ENCODE measurements at regions not wholly inside any gene's neighbourhood (a gene's known extent, or its start where the extent isn't known, plus 50 kb on each side); places are given as distances from the start of the nearest gene placed in this dataset.
"Not testable (repeated sequence)": the region's sequence is repeated elsewhere in the genome, so short reads cannot be mapped to it uniquely, and the experiment has no call there.

GRCh38 chr17:30641428-30641827 lies 164.2 kb downstream of the GOSR1 start:
- H2AFZ ChIP-seq (ENCODE audit: low read depth, low read length, severe bottlenecking); H3K27ac ChIP-seq (ENCODE audit: low read depth, low read length); H3F3A ChIP-seq (ENCODE audit: insufficient read depth); H3K9me2 ChIP-seq (replicated peaks; ENCODE audit: insufficient read depth, low read length); H3K9me3 ChIP-seq (ENCODE audit: insufficient read depth, low read length); H3K36me3 ChIP-seq (ENCODE audit: low read length); H3K27me3 ChIP-seq (ENCODE audit: low read length); H3K4me3 ChIP-seq (ENCODE audit: insufficient read depth, low read length, poor library complexity, severe bottlenecking); H4K20me1 ChIP-seq (ENCODE audit: low read depth, low read length); H3K9ac ChIP-seq (ENCODE audit: low read length); H3K79me2 ChIP-seq (ENCODE audit: insufficient read depth, low read length); H3K4me2 ChIP-seq (ENCODE audit: low read depth, low read length, poor library complexity, severe bottlenecking): not testable (repeated sequence)

GRCh38 chr17:30639391-30639790 lies 162.2 kb downstream of the GOSR1 start:
- not testable (repeated sequence) for H3K9me2 ChIP-seq (replicated peaks; ENCODE audit: insufficient read depth, low read length); H3K79me2 ChIP-seq (ENCODE audit: insufficient read depth, low read length); H4K20me1 ChIP-seq (ENCODE audit: low read depth, low read length); H3K4me2 ChIP-seq (ENCODE audit: low read depth, low read length, poor library complexity, severe bottlenecking); H3F3A ChIP-seq (ENCODE audit: insufficient read depth); H3K9me3 ChIP-seq (ENCODE audit: insufficient read depth, low read length); H3K9ac ChIP-seq (ENCODE audit: low read length); H3K36me3 ChIP-seq (ENCODE audit: low read length); H3K4me3 ChIP-seq (ENCODE audit: insufficient read depth, low read length, poor library complexity, severe bottlenecking); H3K27ac ChIP-seq (ENCODE audit: low read depth, low read length); H3K27me3 ChIP-seq (ENCODE audit: low read length); H2AFZ ChIP-seq (ENCODE audit: low read depth, low read length, severe bottlenecking)

- H3K9me3 ChIP-seq (ENCODE audit: insufficient read depth, low read length); H3K79me2 ChIP-seq (ENCODE audit: insufficient read depth, low read length); H2AFZ ChIP-seq (ENCODE audit: low read depth, low read length, severe bottlenecking): not testable (repeated sequence)
These were observed 161.8 kb downstream of the GOSR1 start for GRCh38 chr17:30638968-30639367.

GRCh38 chr17:30631651-30632050 lies 154.4 kb downstream of the GOSR1 start:
- H3K4me2 ChIP-seq (ENCODE audit: low read depth, low read length, poor library complexity, severe bottlenecking); H3K27me3 ChIP-seq (ENCODE audit: low read length); H2AFZ ChIP-seq (ENCODE audit: low read depth, low read length, severe bottlenecking); H3K4me3 ChIP-seq (ENCODE audit: insufficient read depth, low read length, poor library complexity, severe bottlenecking); H3K27ac ChIP-seq (ENCODE audit: low read depth, low read length); H3K9me3 ChIP-seq (ENCODE audit: insufficient read depth, low read length); H3F3A ChIP-seq (ENCODE audit: insufficient read depth); H3K79me2 ChIP-seq (ENCODE audit: insufficient read depth, low read length); H3K9ac ChIP-seq (ENCODE audit: low read length); H3K36me3 ChIP-seq (ENCODE audit: low read length); H3K9me2 ChIP-seq (replicated peaks; ENCODE audit: insufficient read depth, low read length); H4K20me1 ChIP-seq (ENCODE audit: low read depth, low read length): not testable (repeated sequence)

More at GRCh38 chr17:30638968-30639367, 161.8 kb downstream of the GOSR1 start:
- not testable (repeated sequence) for H4K20me1 ChIP-seq (ENCODE audit: low read depth, low read length); H3K9me2 ChIP-seq (replicated peaks; ENCODE audit: insufficient read depth, low read length); H3K27me3 ChIP-seq (ENCODE audit: low read length); H3K4me2 ChIP-seq (ENCODE audit: low read depth, low read length, poor library complexity, severe bottlenecking); H3K4me3 ChIP-seq (ENCODE audit: insufficient read depth, low read length, poor library complexity, severe bottlenecking); H3K9ac ChIP-seq (ENCODE audit: low read length); H3K36me3 ChIP-seq (ENCODE audit: low read length); H3K27ac ChIP-seq (ENCODE audit: low read depth, low read length); H3F3A ChIP-seq (ENCODE audit: insufficient read depth)

GRCh38 chr17:30625380-30625779 lies 148.2 kb downstream of the GOSR1 start:
- H3K9me3 ChIP-seq (ENCODE audit: insufficient read depth, low read length) = not testable (repeated sequence)

GRCh38 chr17:30624180-30624579 lies 147.0 kb downstream of the GOSR1 start:
- not testable (repeated sequence) for H3K9me2 ChIP-seq (replicated peaks; ENCODE audit: insufficient read depth, low read length); H3K27ac ChIP-seq (ENCODE audit: low read depth, low read length); H3F3A ChIP-seq (ENCODE audit: insufficient read depth); H2AFZ ChIP-seq (ENCODE audit: low read depth, low read length, severe bottlenecking); H4K20me1 ChIP-seq (ENCODE audit: low read depth, low read length); H3K4me3 ChIP-seq (ENCODE audit: insufficient read depth, low read length, poor library complexity, severe bottlenecking); H3K27me3 ChIP-seq (ENCODE audit: low read length); H3K4me2 ChIP-seq (ENCODE audit: low read depth, low read length, poor library complexity, severe bottlenecking); H3K36me3 ChIP-seq (ENCODE audit: low read length); H3K9ac ChIP-seq (ENCODE audit: low read length); H3K9me3 ChIP-seq (ENCODE audit: insufficient read depth, low read length); H3K79me2 ChIP-seq (ENCODE audit: insufficient read depth, low read length)

More at GRCh38 chr17:30625380-30625779, 148.2 kb downstream of the GOSR1 start:
- not testable (repeated sequence) for H2AFZ ChIP-seq (ENCODE audit: low read depth, low read length, severe bottlenecking); H3K27me3 ChIP-seq (ENCODE audit: low read length); H3K4me3 ChIP-seq (ENCODE audit: insufficient read depth, low read length, poor library complexity, severe bottlenecking); H3K27ac ChIP-seq (ENCODE audit: low read depth, low read length); H3K36me3 ChIP-seq (ENCODE audit: low read length); H3F3A ChIP-seq (ENCODE audit: insufficient read depth); H4K20me1 ChIP-seq (ENCODE audit: low read depth, low read length); H3K4me2 ChIP-seq (ENCODE audit: low read depth, low read length, poor library complexity, severe bottlenecking); H3K9ac ChIP-seq (ENCODE audit: low read length); H3K79me2 ChIP-seq (ENCODE audit: insufficient read depth, low read length); H3K9me2 ChIP-seq (replicated peaks; ENCODE audit: insufficient read depth, low read length)

GRCh38 chr17:30609682-30610081 lies 132.5 kb downstream of the GOSR1 start:
- H3K9me3 ChIP-seq (ENCODE audit: insufficient read depth, low read length); H3K4me2 ChIP-seq (ENCODE audit: low read depth, low read length, poor library complexity, severe bottlenecking); H4K20me1 ChIP-seq (ENCODE audit: low read depth, low read length); H3K36me3 ChIP-seq (ENCODE audit: low read length); H3K4me3 ChIP-seq (ENCODE audit: insufficient read depth, low read length, poor library complexity, severe bottlenecking); H3K9ac ChIP-seq (ENCODE audit: low read length); H3K9me2 ChIP-seq (replicated peaks; ENCODE audit: insufficient read depth, low read length); H3F3A ChIP-seq (ENCODE audit: insufficient read depth); H3K27me3 ChIP-seq (ENCODE audit: low read length); H3K27ac ChIP-seq (ENCODE audit: low read depth, low read length); H2AFZ ChIP-seq (ENCODE audit: low read depth, low read length, severe bottlenecking): not testable (repeated sequence)
- H3K79me2 ChIP-seq (ENCODE audit: insufficient read depth, low read length) = peaks cover 13% of the 10 kb centered on the region; the same call in 1 of the 2 replicates
